GM19463 (cell line): ENCODE measurements at regions not wholly inside any gene's neighbourhood (a gene's known extent, or its start where the extent isn't known, plus 50 kb on each side); places are given as distances from the start of the nearest gene placed in this dataset.
A peak's percentile ranks its signal among the peaks of the same experiment; 100 is the strongest.
"Not testable (repeated sequence)": the region's sequence is repeated elsewhere in the genome, so short reads cannot be mapped to it uniquely, and the experiment has no call there.

Source experiments
- ATAC-seq: cut with Tn5 transposase; IDR thresholded peaks from one replicate; pipeline ENCODE4 v1.9.1; 2021; ENCODE audit warnings: mild to moderate bottlenecking, moderate library complexity; ENCODE audit not compliant: unreplicated experiment

- peak; percentile 57 for ATAC-seq
These were observed 53.9 kb downstream of the OTOR start for GRCh38 chr20:16801919-16802651.

- no peak for ATAC-seq
These were observed 54.4 kb downstream of the OTOR start for GRCh38 chr20:16802652-16802935.

GRCh38 chr20:16803965-16804792, 56.0 kb downstream of the OTOR start:
- ATAC-seq, result no peak

GRCh38 chr20:16804793-16805187, 56.6 kb downstream of the OTOR start:
- ATAC-seq, result no peak

GRCh38 chr20:16806061-16806460, 57.9 kb downstream of the OTOR start:
- ATAC-seq, result no peak

GRCh38 chr20:16806886-16807285, 58.7 kb downstream of the OTOR start:
- ATAC-seq, result no peak

- no peak for ATAC-seq
These were observed 60.6 kb downstream of the OTOR start for GRCh38 chr20:16808796-16809195.

- no peak for ATAC-seq
These were observed 62.1 kb downstream of the OTOR start for GRCh38 chr20:16810216-16810615.

- ATAC-seq, result no peak
These were observed 68.0 kb downstream of the OTOR start for GRCh38 chr20:16816192-16816591.

GRCh38 chr20:16819483-16819882, 71.3 kb downstream of the OTOR start:
- no peak for ATAC-seq

- ATAC-seq, result peak; percentile 80
These were observed 73.3 kb downstream of the OTOR start for GRCh38 chr20:16821211-16822089.

GRCh38 chr20:16824664-16825063, 76.5 kb downstream of the OTOR start:
- ATAC-seq, result no peak

GRCh38 chr20:16828666-16829305, 80.6 kb downstream of the OTOR start:
- ATAC-seq, result no peak

- ATAC-seq, result not testable (repeated sequence)
These were observed 87.5 kb downstream of the OTOR start for GRCh38 chr20:16835690-16836089.

GRCh38 chr20:16842486-16843120, 94.4 kb downstream of the OTOR start:
- no peak for ATAC-seq

GRCh38 chr20:16844406-16844805, 96.2 kb downstream of the OTOR start:
- no peak for ATAC-seq

GRCh38 chr20:16846006-16846405, 97.8 kb downstream of the OTOR start:
- no peak for ATAC-seq

- no peak for ATAC-seq
These were observed 99.9 kb downstream of the OTOR start for GRCh38 chr20:16848061-16848460.

- ATAC-seq, result no peak
These were observed 100.4 kb downstream of the OTOR start for GRCh38 chr20:16848526-16848925.

GRCh38 chr20:16860914-16861313, 112.8 kb downstream of the OTOR start:
- ATAC-seq, result no peak

GRCh38 chr20:16861708-16862107, 113.5 kb downstream of the OTOR start:
- ATAC-seq, result no peak
